Mucosa of descending colon (tissue), 3 donors: ENCODE measurements at regions not wholly inside any gene's neighbourhood (a gene's known extent, or its start where the extent isn't known, plus 50 kb on each side); places are given as distances from the start of the nearest gene placed in this dataset.
"Not testable (repeated sequence)": the region's sequence is repeated elsewhere in the genome, so short reads cannot be mapped to it uniquely, and the experiment has no call there.

Source experiments
- ATAC-seq: fragments of 200-7000 bp; cut with Tn5 transposase; one replicate; pipeline ENCODE4 v1.9.1; 2020; ENCODE audit warnings: mild to moderate bottlenecking, moderate library complexity
- DNase-seq, 3 donors: peaks; one replicate each; pipeline ENCODE4 v3.0.0-alpha.2; 2020
- H3K36me3 ChIP-seq: fragments of 200-600 bp; one replicate; pipeline ENCODE4 v1.8.0; 2021; ENCODE audit warnings: low read depth, mild to moderate bottlenecking
- H3K4me1 ChIP-seq: fragments of 200-600 bp; one replicate; pipeline ENCODE4 v1.8.0; 2021; ENCODE audit warnings: low read depth, mild to moderate bottlenecking
- H3K4me3 ChIP-seq: fragments of 200-600 bp; one replicate; pipeline ENCODE4 v1.8.0; 2021; ENCODE audit warnings: mild to moderate bottlenecking
- H3K9me3 ChIP-seq: fragments of 200-600 bp; one replicate; pipeline ENCODE4 v1.8.0; 2021; ENCODE audit warnings: mild to moderate bottlenecking
- CTCF ChIP-seq: fragments of 200-600 bp; IDR thresholded peaks from one replicate; pipeline ENCODE4 v1.8.0; 2022; ENCODE audit warnings: antibody characterized with exemption, mild to moderate bottlenecking
- intact Hi-C, 2 donors: fragments of 100-400 bp; cut with DNase I in 1 of 2; cut with micrococcal nuclease in 1 of 2; formaldehyde crosslinking; loops; one replicate each; pipeline versions ENCODE4 v1.11.0 to v1.11.1; 2022; cut with DNase I, micrococcal nuclease
- donor health status: DM: no; HTN: no; CAD: no; lungs with moderate emphysema.
- donor health status: DM: no; HTN: no; CAD: no.
- donor health status: DM: no; HTN: yes; CAD: no.

- no peaks in the 10 kb centered on the region for H3K4me1 ChIP-seq
- ATAC-seq: no peak
- H3K4me3 ChIP-seq: no peak overlapping the region
- H3K36me3 ChIP-seq: no peaks in the 10 kb centered on the region
- H3K9me3 ChIP-seq: no peaks in the 10 kb centered on the region
- intact Hi-C loops: no loop called here
- DNase-seq: no peak
- TF ChIP-seq CTCF: no peak
Measured at GRCh38 chr19:37313335-37313627, 57.6 kb upstream of the ZNF527 start.

- peaks cover 11% of the 10 kb centered on the region for H3K4me1 ChIP-seq
- intact Hi-C loops: no loop called here
- peaks cover 14% of the 10 kb centered on the region for H3K9me3 ChIP-seq
- H3K4me3 ChIP-seq: peak overlapping the region; percentile 59
- peak; percentile 99 for ATAC-seq
- H3K36me3 ChIP-seq: no peaks in the 10 kb centered on the region
- peak; percentile 96 to 98 (median 96) for DNase-seq
- peak; percentile 49 for TF ChIP-seq CTCF
Measured at GRCh38 chr19:37317403-37318209, 53.3 kb upstream of the ZNF527 start.

- peaks cover 14% of the 10 kb centered on the region for H3K9me3 ChIP-seq
- ATAC-seq, intact Hi-C loops, H3K36me3 ChIP-seq, DNase-seq, H3K4me3 ChIP-seq: not testable (repeated sequence)
- peaks cover 11% of the 10 kb centered on the region for H3K4me1 ChIP-seq
Measured at GRCh38 chr19:37320988-37321387, 49.9 kb upstream of the ZNF527 start.
